ENCODE measurements at regions not wholly inside any gene's neighbourhood (a gene's known extent, or its start where the extent isn't known, plus 50 kb on each side); places are given as distances from the start of the nearest gene placed in this dataset.

GRCh38 chr9:99595796-99596195, 225.9 kb upstream of the NR4A3 start:
- DNase-seq, result peak; percentile 79

GRCh38 chr9:99601571-99602111, 220.0 kb upstream of the NR4A3 start:
- DNase-seq, result peak; percentile 30

GRCh38 chr9:99602854-99603253, 218.8 kb upstream of the NR4A3 start:
- DNase-seq, result no peak

GRCh38 chr9:99605016-99605743, 216.5 kb upstream of the NR4A3 start:
- no peak for DNase-seq

GRCh38 chr9:99606296-99606695, 215.4 kb upstream of the NR4A3 start:
- DNase-seq, result no peak

GRCh38 chr9:99606957-99607356, 214.7 kb upstream of the NR4A3 start:
- no peak for DNase-seq

GRCh38 chr9:99607842-99608448, 213.7 kb upstream of the NR4A3 start:
- no peak for DNase-seq

- DNase-seq, result no peak
Observed at GRCh38 chr9:99614341-99614740, 207.3 kb upstream of the NR4A3 start.

GRCh38 chr9:99621040-99621439, 200.6 kb upstream of the NR4A3 start:
- no peak for DNase-seq

GRCh38 chr9:99622679-99623078, 199.0 kb upstream of the NR4A3 start:
- DNase-seq, result no peak

- no peak for DNase-seq
Observed at GRCh38 chr9:99623780-99624364, 197.8 kb upstream of the NR4A3 start.

- DNase-seq, result no peak
Observed at GRCh38 chr9:99624499-99625233, 197.0 kb upstream of the NR4A3 start.

- peak; percentile 66 for DNase-seq
Observed at GRCh38 chr9:99626426-99626825, 195.3 kb upstream of the NR4A3 start.

- DNase-seq, result no peak
Observed at GRCh38 chr9:99628285-99628684, 193.4 kb upstream of the NR4A3 start.

- DNase-seq, result peak; percentile 60
Observed at GRCh38 chr9:99628849-99629620, 192.7 kb upstream of the NR4A3 start.

- no peak for DNase-seq
Observed at GRCh38 chr9:99632349-99633038, 189.2 kb upstream of the NR4A3 start.

GRCh38 chr9:99633265-99633664, 188.4 kb upstream of the NR4A3 start:
- no peak for DNase-seq

- peak; percentile 25 for DNase-seq
Observed at GRCh38 chr9:99634186-99634585, 187.5 kb upstream of the NR4A3 start.

GRCh38 chr9:99635032-99635431, 186.7 kb upstream of the NR4A3 start:
- no peak for DNase-seq

GRCh38 chr9:99637641-99638040, 184.0 kb upstream of the NR4A3 start:
- DNase-seq, result peak; percentile 8

GRCh38 chr9:99638971-99639370, 182.7 kb upstream of the NR4A3 start:
- no peak for DNase-seq

GRCh38 chr9:99647604-99648003, 174.1 kb upstream of the NR4A3 start:
- DNase-seq, result no peak

All from OCI-M1 (cell line).